HAP-1 (cell line): ENCODE measurements at regions not wholly inside any gene's neighbourhood (a gene's known extent, or its start where the extent isn't known, plus 50 kb on each side); places are given as distances from the start of the nearest gene placed in this dataset.

ENCODE experiments used
- DNase-seq, 2 experiments: peaks; one replicate each; pipeline ENCODE4 v3.0.0-alpha.2; 2016 to 2020; ENCODE audit warnings: low spot score in 2 of 2
- H3K27me3 ChIP-seq: fragments of 250-450 bp; sonication (Bioruptor Pico); 2 replicates; pipeline ENCODE4 v1.5.1; 2020; ENCODE audit warnings: low read depth, mild to moderate bottlenecking, moderate library complexity
- H3K36me3 ChIP-seq: fragments of 250-450 bp; sonication (Bioruptor Pico); replicated peaks from 2 replicates; pipeline ENCODE4 v1.5.1; 2020; ENCODE audit warnings: mild to moderate bottlenecking
- H3K4me1 ChIP-seq: fragments of 250-450 bp; sonication (Bioruptor Pico); 2 replicates; pipeline ENCODE4 v1.5.1; 2020; ENCODE audit warnings: mild to moderate bottlenecking
- H3K4me3 ChIP-seq: fragments of 250-450 bp; sonication (Bioruptor Pico); 2 replicates; pipeline ENCODE4 v1.5.1; 2020; ENCODE audit warnings: mild to moderate bottlenecking, moderate library complexity
- H3K9me3 ChIP-seq: fragments of 250-450 bp; sonication (Bioruptor Pico); 2 replicates; pipeline ENCODE4 v1.5.1; 2020; ENCODE audit warnings: mild to moderate bottlenecking, moderate library complexity
- in situ Hi-C: fragments of 300-500 bp; cut with MboI; formaldehyde crosslinking; loops from 3 replicates; pipeline ENCODE4 v1.14.3; 2020; ENCODE audit warnings: low sequenced_read_pairs, inconsistent platforms, mixed read lengths

DNA sequence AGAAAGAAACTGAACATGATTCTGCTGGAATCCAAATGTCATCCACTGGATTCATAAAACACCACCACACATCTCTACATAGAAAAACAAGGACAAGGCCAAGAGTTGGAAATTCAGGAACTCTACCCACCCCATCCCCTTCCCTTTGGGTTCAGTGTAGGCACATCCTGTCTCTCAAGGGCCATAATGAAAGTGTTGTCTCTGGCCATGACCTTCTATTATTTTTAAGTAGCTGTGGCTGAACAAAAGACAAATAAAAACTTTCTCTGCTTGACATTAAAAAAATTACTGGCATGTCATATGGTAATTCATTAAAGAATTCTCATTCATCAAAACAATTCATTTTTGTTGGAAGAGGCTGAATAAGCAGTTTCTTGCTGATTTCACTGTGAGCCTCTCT lies 54.9 kb upstream of the ZBTB18 start:
- H3K36me3 ChIP-seq: no peaks in the 10 kb centered on the region
- H3K27me3 ChIP-seq: no peaks in the 10 kb centered on the region
- H3K9me3 ChIP-seq: no peaks in the 10 kb centered on the region
- DNase-seq: no peak
- peaks cover 8% of the 10 kb centered on the region; the same call in 1 of the 2 replicates for H3K4me1 ChIP-seq
- no peak overlapping the region for H3K4me3 ChIP-seq
- in situ Hi-C loops: no loop called here

DNA sequence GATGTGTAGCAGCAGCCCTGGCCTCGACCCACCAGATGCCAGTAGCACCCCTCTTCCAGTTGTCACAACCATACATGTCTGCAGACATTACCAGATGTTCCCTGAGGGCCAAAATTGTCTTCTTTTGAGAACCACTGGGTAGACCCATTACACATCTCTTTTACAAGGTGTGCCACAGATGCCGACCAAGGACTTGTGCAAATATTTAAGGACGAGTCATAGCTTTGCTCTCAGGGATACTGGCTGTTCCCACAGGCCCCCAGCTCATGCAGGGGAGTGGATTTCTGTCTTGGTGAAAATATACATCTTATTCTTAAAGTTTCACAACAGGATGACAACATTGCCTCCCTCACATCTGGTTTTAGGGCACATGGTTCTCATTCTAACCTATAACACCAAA lies 59.4 kb upstream of the ZBTB18 start:
- in situ Hi-C loops: no loop called here
- Histone ChIP-seq H3K4me3 (no peak overlapping the region), H3K27me3 (no peaks in the 10 kb centered on the region), H3K9me3 (no peaks in the 10 kb centered on the region), H3K36me3 (no peaks in the 10 kb centered on the region), H3K4me1 (peaks cover 8% of the 10 kb centered on the region; the same call in 1 of the 2 replicates)
- no peak for DNase-seq

DNA sequence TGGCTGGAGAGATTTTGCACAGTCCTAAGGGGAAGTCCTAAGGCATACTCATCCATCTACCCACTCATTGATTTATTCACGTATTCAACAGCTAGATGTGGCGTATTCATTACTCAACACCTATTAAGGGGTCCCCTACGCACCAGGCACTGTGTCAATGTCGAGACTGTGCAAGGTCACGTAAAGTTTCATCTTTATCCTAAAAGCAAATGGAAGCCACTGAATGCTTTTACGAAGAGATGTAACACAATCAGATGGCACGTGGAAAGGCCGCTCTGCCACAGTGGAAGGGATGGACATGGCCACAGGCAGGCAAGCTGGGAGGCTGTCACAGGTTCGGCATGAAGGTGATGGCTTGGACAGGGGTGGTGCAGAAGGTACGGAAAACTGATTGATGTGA lies 66.3 kb upstream of the ZBTB18 start:
- Histone ChIP-seq H3K27me3 (peaks cover 3% of the 10 kb centered on the region; the same call in 1 of the 2 replicates), H3K9me3 (no peaks in the 10 kb centered on the region), H3K36me3 (no peaks in the 10 kb centered on the region), H3K4me3 (no peak overlapping the region), H3K4me1 (no peaks in the 10 kb centered on the region)
- in situ Hi-C loops: no loop called here
- no peak for DNase-seq

DNA sequence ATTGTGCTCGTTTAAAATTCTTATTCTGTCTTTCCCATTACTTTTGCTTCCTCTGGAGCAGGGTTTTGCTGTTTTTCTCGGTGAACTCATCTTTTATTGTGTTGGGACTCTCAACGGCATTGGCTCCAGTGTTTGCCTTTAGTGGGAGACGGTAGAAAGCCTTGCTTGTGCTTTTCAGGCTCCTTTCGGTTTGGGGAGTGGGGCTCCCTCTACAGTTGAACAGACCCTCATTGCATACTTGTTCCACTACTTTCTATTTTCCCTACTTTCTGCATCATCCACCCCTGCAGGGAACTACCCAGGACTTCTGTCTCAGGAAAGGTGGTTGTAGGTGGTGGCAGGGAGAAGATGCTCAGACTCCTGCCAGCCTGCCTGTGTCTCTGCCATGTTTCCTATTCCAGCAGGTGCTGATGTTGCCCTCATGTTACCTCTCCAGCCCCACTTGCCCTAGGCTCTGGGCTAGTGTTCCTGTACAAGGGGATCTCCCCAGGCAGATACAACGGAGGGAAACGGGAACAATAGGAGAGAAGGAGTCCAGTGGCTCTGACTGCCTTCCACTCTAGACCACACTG lies 68.5 kb upstream of the ZBTB18 start:
- Histone ChIP-seq H3K36me3 (no peaks in the 10 kb centered on the region), H3K27me3 (peaks cover 3% of the 10 kb centered on the region; the same call in 1 of the 2 replicates), H3K9me3 (no peaks in the 10 kb centered on the region), H3K4me3 (no peak overlapping the region), H3K4me1 (no peaks in the 10 kb centered on the region)
- in situ Hi-C loops: no loop called here
- DNase-seq: peak in 1 of 2 experiments; percentile 21

DNA sequence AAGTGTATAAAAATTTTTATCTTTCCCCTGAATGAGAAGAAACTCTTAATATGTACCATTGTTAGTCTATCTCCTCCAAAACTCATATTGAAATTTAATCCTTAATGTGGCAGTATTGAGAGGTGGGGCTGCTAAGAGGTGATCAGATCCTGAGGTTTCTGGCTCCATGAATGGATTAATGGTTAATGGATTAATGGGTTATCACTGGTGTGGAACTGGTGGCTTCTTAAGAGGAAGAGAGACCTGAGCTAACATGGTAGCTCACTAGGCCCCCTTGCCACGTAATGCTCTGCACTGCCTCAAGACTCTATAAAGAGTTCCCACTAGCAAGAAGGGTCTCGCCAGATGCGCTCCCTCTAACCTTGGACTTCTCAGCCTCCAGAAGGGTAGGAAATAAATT lies 70.6 kb upstream of the ZBTB18 start:
- Histone ChIP-seq H3K36me3 (no peaks in the 10 kb centered on the region), H3K4me1 (no peaks in the 10 kb centered on the region), H3K4me3 (no peak overlapping the region), H3K27me3 (peaks cover 3% of the 10 kb centered on the region; the same call in 1 of the 2 replicates), H3K9me3 (no peaks in the 10 kb centered on the region)
- in situ Hi-C loops: no loop called here
- DNase-seq: no peak

DNA sequence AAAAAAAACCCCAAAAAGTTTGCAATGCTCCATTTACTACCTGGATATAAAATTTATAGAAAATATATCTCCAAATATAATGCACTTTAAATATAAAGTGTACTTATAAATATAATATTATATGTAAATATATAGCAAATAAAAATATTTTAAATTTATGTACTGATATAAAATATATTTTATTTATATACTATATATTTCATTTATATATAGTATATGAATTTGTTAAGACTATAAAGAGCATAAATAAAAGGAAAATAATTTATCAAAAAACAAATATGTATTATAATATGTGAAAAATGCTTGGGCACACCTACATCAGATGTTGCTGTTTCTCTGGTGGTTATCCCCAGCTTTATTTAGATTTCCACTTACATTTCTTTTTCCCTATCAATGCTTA lies 71.0 kb upstream of the ZBTB18 start:
- no peaks in the 10 kb centered on the region for H3K4me1 ChIP-seq
- no peak for DNase-seq
- peaks cover 3% of the 10 kb centered on the region; the same call in 1 of the 2 replicates for H3K27me3 ChIP-seq
- H3K9me3 ChIP-seq: no peaks in the 10 kb centered on the region
- no peaks in the 10 kb centered on the region for H3K36me3 ChIP-seq
- H3K4me3 ChIP-seq: no peak overlapping the region
- in situ Hi-C loops: no loop called here

DNA sequence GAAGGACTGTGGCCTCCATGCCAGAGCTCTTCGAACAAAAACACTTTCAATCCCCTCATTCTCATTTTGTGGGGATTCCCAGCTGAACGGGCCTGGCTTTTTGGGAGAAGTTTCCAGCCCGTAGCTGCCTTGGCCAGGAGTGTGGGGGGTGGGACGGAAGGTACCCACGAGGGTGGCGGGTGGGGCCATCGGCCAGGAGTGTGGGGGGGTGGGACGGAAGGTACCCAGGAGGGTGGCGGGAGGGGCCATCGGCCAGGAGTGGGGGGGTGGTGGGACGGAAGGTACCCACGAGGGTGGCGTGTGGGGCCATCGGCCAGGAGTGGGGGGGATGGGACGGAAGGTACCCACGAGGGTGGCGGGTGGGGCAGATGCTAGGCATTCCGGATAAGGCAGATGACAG lies 71.7 kb upstream of the ZBTB18 start:
- DNase-seq: no peak
- Histone ChIP-seq H3K27me3 (peaks cover 3% of the 10 kb centered on the region; the same call in 1 of the 2 replicates), H3K36me3 (no peaks in the 10 kb centered on the region), H3K4me3 (no peak overlapping the region), H3K9me3 (no peaks in the 10 kb centered on the region), H3K4me1 (no peaks in the 10 kb centered on the region)
- in situ Hi-C loops: loop anchor here (10.0 kb wide), 1 partner anchor 65 kb away; no protein-coding TSS in a partner anchor

DNA sequence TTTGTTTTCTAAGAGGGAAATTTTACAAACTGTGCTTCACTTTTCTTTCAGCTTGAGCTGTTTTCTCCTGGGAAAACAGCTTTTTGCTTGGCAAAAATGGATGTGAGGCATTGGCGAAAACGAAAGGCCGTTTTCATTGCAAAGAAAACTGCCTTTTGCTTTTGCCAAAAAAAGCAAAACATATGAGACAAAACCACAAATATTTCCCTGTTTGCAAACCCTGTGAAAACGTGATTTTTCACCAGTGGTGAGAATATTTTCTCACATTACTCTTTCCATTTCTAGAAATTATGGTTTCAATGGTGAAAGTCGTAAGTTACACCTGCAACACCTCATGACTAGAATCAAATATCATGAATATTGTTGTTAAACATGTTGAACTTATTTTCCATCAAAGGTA lies 74.0 kb upstream of the ZBTB18 start:
- Histone ChIP-seq H3K36me3 (no peaks in the 10 kb centered on the region), H3K4me3 (no peak overlapping the region), H3K4me1 (no peaks in the 10 kb centered on the region), H3K9me3 (no peaks in the 10 kb centered on the region), H3K27me3 (peaks cover 3% of the 10 kb centered on the region; the same call in 1 of the 2 replicates)
- DNase-seq: no peak
- in situ Hi-C loops: loop anchor here (10.0 kb wide), 1 partner anchor 62 kb away; no protein-coding TSS in a partner anchor

DNA sequence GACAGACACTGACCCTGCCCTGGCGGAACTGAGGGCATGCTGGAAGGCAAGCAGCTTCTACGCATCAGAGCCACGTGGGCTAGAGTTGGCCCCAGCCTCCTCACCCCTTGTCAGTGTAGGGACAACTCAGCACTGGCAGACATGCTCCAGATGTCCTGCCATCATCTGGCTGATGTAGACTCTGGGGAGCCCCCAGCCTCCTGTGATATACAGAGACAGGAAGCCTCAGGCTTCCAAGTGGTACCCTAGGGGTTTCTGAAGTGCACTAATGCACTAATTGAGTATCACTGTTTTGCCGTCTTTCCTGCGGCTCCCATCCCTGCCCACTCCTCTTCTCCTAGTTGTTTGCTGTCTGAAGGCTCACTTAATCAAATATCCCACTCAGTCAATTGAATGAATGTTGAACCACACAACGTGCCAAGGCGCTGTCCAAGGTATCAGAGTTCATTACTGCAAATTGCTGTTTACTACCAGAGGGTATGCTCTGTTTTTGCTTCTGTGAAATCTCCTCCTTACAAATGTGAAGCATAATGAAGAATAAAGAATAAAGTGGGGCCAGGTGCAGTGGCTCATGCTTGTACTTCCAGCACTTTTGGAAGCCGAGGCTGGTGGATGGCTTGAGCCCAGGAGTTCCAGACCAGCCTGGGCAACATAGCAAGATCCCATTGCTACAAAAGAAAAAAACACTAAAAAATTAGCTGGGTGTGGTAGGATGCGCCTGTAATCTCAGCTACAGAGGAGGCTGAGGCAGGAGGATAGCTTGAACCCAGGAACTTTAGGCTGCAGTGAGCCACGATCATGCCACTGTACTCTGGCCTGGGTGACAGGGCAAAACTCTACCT lies 76.4 kb upstream of the ZBTB18 start:
- Histone ChIP-seq H3K4me3 (no peak overlapping the region), H3K9me3 (no peaks in the 10 kb centered on the region), H3K4me1 (no peaks in the 10 kb centered on the region), H3K27me3 (no peaks in the 10 kb centered on the region), H3K36me3 (no peaks in the 10 kb centered on the region)
- peak in 1 of 2 experiments; percentile 41 for DNase-seq
- in situ Hi-C loops: loop anchor here (10.0 kb wide), 1 partner anchor 60 kb away; no protein-coding TSS in a partner anchor

DNA sequence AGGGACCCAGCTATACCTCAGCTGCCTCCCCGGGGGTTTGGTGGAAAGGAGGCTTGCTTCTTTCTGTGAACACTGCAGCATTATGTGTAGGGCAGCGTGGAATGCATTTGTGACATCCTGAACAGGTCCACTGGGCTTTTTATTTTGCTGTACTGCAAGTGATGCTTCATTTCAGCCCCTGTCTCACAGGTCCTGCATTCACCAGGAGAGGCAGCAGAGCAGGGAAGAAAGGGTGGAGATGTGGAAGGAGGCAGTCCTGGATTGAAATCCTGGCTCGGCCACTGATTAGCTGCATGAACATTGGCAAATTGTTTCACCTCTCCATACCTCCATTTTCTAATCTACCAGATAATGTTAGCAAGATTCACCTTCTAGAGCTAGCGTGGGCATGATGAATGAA lies 77.9 kb upstream of the ZBTB18 start:
- Histone ChIP-seq H3K9me3 (no peaks in the 10 kb centered on the region), H3K27me3 (no peaks in the 10 kb centered on the region), H3K4me1 (no peaks in the 10 kb centered on the region), H3K4me3 (no peak overlapping the region), H3K36me3 (no peaks in the 10 kb centered on the region)
- no peak for DNase-seq
- in situ Hi-C loops: loop anchor here (10.0 kb wide), 1 partner anchor 58 kb away; no protein-coding TSS in a partner anchor

DNA sequence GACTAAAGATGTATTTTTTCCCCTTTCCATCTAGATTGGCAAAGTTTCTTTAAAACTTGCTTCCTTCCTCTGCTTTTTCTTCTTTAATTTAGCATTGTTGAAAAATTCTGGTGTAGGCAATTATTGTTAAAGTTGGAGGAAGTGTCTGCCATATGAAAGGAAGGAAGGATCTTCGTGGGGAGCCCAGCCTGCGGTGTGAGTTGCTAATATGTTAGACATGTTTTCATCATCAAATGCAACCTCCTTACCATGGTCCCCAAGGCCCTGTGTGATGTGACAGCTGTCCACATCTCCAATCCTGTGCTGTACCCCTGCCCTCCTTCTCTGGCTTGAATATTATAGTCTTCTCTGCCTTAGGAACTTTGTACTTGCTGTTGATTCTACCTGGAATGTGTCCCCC lies 81.0 kb upstream of the ZBTB18 start:
- Histone ChIP-seq H3K27me3 (no peaks in the 10 kb centered on the region), H3K9me3 (no peaks in the 10 kb centered on the region), H3K36me3 (no peaks in the 10 kb centered on the region), H3K4me3 (no peak overlapping the region), H3K4me1 (no peaks in the 10 kb centered on the region)
- in situ Hi-C loops: loop anchor here (10.0 kb wide), 1 partner anchor 55 kb away; no protein-coding TSS in a partner anchor
- no peak for DNase-seq

DNA sequence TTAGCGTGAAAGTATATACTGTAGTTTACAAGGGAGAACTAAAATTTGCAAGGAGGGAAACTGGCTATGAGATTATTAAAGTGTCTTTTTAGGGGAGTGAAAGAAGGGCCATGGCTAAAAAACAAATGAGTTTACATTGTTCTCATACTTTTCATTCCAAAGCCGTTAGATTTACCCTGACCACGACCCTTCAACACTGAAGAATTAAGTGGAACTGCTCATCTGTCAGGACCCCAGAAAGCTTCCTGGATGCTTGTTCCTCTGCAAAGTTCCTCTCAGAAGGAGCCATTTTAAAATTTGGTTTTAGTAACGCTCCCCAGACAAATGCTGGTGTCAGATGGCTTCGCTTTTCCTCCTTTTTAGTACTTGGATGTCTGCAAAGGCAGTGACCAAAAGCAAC lies 82.7 kb upstream of the ZBTB18 start:
- Histone ChIP-seq H3K36me3 (no peaks in the 10 kb centered on the region), H3K4me3 (no peak overlapping the region), H3K27me3 (no peaks in the 10 kb centered on the region), H3K9me3 (no peaks in the 10 kb centered on the region), H3K4me1 (no peaks in the 10 kb centered on the region)
- in situ Hi-C loops: no loop called here
- no peak for DNase-seq

DNA sequence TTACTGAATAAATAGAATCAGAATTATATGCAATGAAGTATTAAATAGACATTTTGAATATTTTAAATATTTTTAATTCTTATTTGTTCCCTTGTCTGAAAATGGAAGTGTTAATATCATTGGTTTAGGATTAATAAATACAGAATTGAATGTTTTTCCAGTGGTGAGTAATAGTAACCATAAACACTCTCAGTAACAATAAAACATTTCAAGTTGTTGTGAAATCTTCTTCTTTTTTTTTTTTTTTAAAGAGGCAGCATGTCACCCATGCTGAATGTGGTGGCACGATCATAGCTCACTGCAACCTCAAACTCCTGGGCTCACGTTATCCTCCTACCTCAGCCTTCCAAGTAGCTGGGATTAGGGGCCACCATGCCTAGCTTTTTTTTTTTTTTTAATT lies 86.2 kb upstream of the ZBTB18 start:
- DNase-seq: no peak
- Histone ChIP-seq H3K27me3 (no peaks in the 10 kb centered on the region), H3K9me3 (no peaks in the 10 kb centered on the region), H3K4me3 (no peak overlapping the region), H3K36me3 (no peaks in the 10 kb centered on the region), H3K4me1 (no peaks in the 10 kb centered on the region)
- in situ Hi-C loops: no loop called here

DNA sequence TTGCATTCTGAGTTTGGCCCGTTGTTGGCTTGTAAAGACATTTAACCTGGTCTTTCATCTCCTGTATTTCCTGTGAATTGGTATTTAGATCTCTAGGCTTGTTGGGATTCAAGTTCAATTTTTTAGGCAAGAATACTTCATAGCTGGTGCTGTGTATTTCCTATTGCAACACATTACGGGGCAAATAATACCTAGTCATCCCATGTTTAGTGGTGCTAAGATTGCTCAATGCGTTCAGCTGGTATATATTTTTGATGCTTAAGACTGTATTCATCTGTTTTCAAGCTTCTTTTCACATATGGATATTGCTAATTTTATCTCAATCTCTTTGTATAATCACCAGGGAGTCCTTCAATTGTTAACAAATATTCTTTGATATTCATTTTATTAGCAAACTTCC lies 87.5 kb upstream of the ZBTB18 start:
- Histone ChIP-seq H3K4me3 (no peak overlapping the region), H3K36me3 (no peaks in the 10 kb centered on the region), H3K27me3 (no peaks in the 10 kb centered on the region), H3K4me1 (no peaks in the 10 kb centered on the region), H3K9me3 (no peaks in the 10 kb centered on the region)
- in situ Hi-C loops: no loop called here
- no peak for DNase-seq
